ELR (cell line): ENCODE measurements at regions not wholly inside any gene's neighbourhood (a gene's known extent, or its start where the extent isn't known, plus 50 kb on each side); places are given as distances from the start of the nearest gene placed in this dataset.
"Not testable (repeated sequence)": the region's sequence is repeated elsewhere in the genome, so short reads cannot be mapped to it uniquely, and the experiment has no call there.

ENCODE experiments used
- DNase-seq: peaks from one replicate; pipeline ENCODE4 v3.0.0-alpha.2; 2015; ENCODE audit warnings: low read depth

DNA sequence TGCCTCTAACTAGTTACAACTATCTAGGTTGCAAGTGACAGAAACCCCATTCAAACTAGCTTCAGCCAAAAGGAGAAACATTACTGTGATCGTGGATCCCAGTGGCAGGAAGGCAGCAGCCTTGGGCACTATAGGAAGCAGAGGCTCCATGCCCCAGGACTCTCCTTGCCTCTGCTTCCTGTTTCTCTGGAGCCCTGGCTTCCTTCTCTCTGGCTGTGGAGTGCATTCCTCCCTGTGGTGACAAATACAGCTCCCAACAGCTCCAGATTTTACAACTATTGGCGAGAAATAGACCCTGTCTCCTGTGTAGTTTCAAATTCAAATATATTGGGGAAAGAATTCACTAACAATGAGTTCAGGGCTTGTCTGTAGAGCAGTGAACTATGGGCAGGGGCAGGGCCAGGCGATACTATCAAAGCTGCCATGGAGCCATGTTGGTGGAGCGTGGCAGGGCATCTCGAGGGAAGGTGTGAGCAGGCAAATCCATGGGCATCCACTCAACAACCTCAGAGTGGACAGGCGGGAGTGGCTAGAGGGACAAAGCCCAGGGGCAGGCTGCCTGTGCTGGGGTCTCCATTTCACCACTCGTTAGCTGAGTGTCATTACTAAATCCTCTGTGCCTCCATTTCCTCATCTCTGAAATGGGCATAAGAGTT lies 189.5 kb downstream of the ERCC6L2 start:
- no peak for DNase-seq

DNA sequence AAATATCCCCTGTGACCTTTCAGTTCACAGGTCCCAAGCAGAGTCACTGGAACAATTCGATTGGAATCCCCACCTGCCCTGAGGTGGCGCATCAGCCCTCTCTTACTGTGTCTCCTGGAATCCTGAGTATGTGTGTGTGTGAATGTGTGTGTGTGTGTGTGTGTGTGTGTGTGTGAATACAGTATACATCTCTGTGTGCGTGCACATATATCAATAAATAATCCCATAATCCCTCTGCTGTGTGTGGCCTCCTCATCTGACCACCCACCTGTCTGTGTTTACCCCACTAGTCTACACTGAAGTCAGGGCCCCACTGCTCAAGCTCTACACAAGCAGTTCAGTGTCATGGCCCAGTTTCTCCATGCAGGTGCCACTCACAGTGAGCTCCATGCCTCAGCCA lies 187.4 kb downstream of the ERCC6L2 start:
- no peak for DNase-seq

DNA sequence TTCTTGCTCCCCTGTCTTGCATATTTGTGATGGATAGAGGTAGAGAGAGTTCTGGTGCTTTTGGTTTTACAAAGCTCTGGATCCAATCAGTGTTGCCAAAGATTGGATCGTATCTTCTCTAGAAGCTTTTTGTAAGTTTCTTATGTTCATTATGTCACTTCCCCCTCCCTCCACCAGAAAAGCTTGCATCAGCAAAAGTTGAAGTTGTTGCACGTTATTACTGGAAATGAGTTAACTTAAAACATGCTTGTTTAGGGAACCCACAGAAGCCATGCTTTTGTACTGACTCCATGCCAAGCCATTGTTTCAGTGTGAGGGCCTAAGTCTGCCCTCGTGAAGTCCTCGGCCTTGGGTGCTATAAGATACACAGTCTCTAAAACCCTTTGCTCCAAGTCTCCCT lies 186.5 kb downstream of the ERCC6L2 start:
- DNase-seq = no peak

DNA sequence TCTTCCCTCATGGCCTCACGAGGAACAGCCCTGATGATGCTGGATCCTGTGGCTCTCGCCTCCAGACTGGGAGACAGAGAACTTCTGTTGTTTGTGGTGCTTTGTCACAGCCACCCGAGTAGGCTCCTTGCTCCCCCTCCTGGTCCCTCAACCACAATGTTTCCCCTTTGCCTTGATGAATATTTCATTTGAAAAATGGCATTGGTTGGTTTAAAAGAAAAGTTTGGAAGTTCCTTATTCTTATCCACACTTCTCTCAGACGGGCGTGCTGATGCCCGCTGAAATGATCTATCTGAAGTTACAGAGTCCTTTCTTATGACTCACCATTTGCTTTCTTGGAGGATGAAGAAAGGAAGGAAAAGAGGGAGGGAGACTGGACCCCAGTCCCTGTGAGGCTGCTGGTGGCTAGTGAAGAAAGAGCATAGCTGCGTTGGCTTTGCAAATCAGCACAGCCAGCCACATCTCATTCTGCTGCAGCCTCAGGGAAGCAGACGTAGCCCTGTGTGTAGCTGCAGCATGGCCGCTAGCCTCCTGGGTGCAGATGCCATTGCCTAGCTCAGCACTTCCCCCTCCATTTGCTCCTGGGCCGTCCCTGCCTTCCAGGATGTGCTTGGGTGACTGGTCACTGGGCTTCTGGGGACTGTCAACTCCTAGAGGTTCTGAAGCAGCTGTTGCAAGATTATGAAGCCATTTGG lies 185.9 kb downstream of the ERCC6L2 start:
- DNase-seq = peak; percentile 53

DNA sequence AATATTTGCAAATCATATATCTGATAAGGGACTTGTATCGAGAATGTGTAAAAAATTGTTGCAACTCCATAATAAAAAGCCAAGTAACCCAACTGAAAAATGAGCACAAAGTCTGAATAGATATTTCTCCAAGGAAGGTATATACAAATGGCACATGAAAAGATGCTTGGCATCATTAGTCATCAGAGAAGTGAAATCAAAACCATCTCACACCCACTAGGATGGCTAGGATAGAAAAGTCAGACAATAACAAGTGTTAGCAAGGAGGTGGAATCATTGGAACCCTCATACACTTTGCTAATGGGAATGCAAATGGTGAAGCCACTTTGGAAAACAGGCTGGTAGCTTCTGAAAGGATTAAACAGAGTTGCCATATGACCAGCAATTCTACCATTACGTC lies 182.7 kb downstream of the ERCC6L2 start:
- DNase-seq = no peak

DNA sequence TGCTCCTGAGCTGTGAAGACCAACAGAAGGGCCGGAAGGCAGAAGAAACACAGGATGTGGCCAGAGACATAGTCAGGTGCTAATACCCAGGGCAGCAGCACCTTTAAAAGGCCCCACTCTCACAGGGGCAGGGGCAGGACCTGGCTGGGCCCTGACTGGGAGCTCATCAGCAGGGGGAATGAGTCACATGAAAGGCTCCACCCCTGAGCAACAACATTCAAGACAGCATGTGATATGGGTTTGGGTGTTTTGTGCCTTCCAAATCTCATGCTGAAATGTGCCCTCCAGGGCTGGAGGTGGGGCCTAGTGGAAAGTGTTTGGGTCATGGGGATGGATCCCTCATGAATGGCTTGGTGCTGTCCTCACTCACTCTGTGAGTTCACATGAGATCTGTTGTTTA lies 181.7 kb downstream of the ERCC6L2 start:
- DNase-seq = no peak

DNA sequence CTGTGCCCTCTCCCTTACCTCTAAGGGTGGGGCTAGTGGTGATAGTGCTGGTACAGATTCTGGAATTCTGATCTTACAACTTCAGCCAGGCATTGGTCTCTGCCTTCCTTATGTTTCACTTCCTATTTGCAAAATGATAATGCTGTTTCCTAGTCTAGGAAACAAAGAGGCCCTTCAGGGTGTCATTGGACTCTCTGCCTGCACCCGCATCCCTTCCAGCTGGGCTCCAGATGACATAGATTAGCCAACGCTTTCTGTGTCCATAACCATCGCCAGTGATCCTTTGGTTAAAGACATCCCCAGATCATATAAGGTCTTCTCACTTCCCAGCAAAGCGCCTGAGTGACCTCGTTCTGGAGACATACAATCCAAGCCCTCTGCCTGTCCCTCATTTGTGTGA lies 180.7 kb downstream of the ERCC6L2 start:
- no peak for DNase-seq

DNA sequence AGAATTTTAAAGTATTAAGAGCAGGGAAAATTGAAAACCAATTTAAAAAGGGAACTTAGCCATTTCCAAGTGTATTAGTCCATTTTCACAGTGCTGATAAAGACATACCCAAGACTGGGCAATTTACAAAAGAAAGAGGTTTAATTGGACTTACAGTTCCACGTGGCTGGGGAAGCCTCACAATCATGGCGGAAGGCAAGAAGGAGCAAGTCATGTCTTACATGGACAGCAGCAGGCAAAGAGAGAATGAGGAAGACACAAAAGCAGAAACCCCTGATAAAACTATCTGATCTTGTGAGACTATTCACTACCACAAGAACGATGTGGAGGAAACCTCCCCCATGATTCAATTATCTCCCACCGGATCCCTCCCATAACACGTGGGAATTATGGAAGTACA lies 178.8 kb downstream of the ERCC6L2 start:
- DNase-seq = not testable (repeated sequence)

DNA sequence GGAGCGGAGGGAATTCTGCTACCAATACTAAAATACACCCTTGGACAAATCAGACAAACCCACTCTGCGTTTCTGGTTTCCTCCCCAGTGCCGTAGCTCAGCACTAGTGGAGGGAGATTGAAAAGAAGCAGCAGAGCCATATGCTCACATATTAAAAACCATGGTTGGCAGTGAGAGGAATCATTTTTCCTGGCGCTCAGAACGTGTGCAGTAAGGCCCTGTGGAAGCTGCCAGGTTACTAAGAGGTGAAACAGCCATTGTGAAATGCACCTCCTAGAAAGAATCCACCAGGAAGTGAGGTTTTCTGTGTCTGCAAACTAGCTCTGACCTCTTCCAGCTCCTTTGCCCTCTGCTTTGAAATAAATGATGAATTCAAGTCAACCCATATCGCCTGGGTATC lies 177.2 kb downstream of the ERCC6L2 start:
- DNase-seq = no peak

DNA sequence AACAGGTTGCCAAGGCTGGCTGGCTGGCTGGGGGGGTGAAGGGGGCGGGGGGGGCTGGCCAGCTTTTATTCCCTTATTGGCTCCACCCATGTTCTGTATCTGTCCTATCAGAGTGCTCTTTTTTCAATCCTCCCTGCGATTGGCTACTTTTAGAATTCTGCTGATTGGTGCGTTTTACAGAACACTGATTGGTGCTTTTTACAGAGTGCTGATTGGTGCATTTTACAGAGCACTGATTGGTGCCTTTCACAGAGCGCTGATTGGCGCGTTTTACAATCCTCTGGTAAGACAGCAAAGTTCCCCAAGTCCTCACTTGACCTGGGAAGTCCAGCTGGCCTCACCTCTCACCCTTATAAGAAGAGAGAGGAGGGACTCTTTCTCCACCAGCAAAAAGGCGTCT lies 175.9 kb downstream of the ERCC6L2 start:
- DNase-seq = no peak

DNA sequence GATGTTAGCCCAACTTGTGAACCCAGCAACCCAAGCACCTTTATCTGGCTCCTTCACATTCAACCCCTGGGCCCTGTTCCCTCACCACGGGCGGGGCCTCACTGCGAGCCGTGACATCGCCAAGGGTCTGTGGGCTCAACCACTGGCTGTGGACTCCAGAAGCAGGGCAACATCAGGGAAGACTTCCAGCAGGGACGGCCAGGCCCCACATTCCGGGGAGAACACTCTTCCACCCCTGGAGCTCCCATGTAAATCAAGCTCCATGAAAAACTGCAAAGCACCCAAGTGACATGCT lies 175.3 kb downstream of the ERCC6L2 start:
- no peak for DNase-seq

DNA sequence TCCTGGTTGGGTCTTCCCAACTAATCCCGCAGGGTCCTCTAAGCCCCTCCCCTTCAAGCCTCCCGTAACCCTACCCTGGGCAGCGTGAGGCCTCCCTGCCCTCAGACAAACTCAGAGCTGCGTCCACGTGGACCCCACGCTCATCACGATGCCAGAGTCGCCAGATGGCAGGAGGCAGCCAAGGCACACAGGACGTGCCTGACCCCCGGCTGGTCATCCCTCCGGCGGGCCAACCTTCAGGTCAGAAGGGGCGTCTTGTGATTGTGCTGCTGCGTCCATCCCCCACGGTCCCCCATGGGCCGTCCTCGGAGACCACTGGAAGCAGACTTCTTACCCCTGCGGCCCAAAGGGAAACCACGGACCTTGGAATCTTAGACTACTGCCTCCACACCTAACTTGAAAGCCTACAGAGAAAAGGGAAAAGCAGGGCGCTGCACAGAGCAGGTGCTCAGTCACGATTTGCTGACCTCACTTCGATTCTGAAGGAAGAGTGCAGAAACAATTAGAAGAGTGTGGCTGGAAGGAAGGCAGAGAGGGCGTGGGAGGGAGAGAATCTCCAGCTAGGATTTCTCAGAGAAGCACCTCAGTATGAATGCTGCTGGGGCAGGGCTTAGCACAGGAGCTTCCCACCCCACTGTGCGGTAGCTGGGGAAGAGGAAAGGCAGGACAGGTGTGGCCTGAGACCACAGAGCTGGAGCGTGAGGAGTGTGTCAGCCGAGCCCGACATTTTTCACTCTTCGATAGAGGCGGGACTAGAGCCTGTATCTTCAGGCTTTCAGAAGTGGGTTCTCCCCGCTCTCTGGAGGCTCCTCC lies 174.8 kb downstream of the ERCC6L2 start:
- no peak for DNase-seq

DNA sequence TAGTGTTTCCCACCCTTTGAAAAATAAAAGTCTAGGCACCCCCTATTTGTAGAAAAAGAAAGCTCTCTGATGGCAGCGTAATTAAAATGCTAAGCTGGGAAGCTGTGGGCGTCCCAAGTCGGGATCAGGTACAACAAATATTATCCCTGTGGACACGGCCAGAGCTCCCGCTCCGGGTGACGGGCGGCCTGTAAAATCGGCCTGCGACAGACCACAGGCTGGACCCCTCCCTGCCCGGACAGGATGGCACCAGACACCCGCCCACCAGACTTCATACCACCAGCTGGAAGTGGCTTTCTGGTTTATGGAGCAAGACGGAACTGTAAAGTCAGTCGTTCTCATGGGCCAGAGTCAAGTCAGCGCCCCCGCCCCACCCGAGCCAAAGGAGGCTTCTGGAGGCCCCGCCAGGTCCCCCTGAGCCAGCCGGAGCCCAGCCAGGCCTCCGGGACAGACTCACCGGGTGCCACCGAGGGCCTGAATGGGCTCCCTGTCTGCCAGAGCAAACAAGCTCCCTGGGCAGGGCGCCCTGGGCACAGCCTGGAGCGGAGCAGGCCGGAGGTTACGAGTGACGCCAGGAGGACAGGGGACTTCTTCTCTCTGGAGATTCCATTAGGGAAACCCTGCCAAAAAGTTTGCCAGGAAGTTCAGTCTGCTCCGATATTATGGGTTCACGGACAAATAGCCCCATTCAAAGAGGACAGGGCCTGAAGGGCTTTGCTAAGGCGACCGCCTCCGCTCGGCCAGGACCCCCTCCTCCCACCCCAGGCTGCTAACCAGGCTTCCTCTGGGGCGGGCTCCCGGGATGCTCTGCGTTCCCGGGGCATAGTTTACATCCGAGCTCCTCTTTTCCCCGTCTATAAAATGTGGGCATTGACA lies 173.7 kb downstream of the ERCC6L2 start:
- DNase-seq = no peak

DNA sequence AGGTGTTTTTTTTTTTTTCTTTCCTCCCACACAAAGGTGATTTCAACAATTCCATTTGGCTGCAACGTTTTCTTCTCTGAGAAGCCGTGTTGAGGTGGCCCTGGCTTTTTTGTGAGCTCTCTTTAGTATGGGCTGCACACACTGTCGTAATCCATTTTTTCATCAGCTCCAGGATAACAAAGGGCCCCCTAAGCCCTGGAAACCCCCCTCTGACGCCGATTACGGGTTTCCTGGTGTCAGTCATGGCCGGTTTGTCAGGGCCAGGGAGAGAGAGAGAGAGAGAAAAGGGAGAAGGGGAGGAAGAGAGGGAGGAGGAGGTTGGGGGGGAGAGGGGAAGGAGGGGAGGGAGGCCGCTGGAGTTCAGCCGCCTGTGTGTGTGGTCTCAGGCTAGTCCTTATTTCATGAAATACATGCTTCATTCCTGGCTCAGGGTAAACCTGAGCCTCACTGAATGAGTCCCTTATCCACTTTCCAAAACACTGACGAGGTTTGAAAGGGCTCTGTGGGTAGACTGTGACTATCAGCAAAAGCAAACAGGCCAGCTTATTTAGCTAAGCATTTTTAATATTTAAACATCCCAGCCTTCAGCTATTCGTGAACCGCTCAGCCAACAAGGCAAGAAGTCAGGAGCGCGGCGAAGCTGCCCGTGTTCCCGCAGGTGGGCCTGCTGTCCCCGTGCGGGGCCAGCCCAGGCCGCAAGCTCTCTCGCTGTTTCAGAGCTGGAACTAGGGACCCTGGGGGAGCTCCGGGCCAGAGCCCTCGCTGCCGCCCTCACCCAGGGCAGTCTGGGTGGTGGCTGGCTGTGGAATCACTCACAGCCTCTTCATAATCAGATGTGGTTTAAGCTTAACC lies 172.8 kb downstream of the ERCC6L2 start:
- no peak for DNase-seq

DNA sequence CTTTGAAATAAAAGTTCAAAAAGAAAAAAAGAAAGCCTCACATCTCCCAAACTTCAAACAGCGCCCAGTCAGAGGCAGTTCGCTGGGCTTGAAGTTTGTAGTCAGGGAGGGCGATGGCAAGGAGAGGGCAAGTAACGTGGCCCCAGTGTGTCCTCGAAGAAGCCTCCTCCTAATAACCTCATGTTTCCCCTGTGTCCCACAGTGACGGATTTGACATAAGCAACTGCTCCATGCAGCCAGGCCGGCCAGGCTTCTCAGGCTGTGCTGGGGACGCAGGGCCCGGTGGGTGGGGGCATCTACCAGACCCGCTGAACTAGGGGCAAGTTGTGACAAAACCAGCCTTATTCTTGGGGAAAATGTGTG lies 172.2 kb downstream of the ERCC6L2 start:
- no peak for DNase-seq

DNA sequence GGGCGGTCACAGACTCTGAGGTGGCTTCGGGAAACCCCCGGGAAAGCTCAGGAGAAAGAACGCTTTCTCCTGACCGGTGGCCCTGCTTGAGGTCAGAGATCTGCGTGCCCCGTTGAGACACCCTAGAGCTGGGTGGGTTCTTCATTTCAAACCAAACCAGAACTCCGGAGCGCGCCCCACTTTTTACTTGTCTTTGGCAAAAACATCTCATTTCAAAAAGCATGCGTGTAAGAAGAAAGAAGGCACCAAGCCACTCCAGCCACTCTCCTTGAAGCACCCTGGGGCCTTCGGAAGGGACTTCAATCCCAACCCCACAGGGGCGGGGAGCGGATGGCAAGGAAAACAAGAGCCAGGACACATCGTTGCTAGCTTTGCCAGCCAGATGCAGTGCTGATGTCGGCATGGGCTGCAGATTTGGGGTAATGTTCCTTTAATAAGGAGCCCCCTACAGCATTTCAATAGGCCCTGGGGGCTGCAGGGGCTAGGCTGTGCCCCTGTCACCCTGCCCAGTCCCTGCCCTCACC lies 171.7 kb downstream of the ERCC6L2 start:
- no peak for DNase-seq

DNA sequence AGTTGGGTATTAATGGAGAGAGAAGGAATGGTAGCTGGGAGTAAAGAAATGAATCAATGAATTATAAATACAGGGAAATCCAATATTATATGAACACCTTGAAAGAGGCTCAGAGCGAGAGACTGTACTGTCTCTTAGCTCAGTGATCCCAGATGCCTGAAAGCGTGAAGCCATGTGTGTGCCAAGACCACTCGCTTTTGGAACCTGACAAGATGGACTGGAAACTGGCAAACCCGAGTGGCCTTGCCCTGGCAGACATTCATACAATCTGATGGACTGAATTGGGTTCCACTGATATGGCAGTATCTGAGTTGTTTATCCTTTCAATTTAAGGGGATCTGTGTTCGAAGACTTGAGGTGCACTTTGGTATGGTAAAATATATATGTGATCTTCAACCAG lies 170.3 kb downstream of the ERCC6L2 start:
- no peak for DNase-seq

DNA sequence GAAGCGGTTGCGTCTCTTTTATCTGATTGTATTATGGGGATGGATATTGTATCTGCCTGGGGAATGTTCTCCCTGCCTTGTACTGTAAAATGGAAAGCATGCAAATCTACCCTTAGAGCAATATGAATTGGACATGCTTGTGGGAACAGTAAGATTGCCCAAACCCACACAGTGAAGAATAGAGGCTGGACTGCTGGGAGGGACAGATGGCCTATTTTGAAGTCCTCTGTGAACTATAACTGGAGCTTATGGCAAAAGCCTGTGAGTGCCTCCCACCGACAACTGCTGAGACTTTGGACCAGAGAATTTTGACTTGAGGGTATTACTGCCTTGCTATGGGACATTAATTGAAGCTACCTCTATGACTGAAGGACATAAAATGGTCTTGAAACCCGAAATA lies 168.9 kb downstream of the ERCC6L2 start:
- DNase-seq = no peak

DNA sequence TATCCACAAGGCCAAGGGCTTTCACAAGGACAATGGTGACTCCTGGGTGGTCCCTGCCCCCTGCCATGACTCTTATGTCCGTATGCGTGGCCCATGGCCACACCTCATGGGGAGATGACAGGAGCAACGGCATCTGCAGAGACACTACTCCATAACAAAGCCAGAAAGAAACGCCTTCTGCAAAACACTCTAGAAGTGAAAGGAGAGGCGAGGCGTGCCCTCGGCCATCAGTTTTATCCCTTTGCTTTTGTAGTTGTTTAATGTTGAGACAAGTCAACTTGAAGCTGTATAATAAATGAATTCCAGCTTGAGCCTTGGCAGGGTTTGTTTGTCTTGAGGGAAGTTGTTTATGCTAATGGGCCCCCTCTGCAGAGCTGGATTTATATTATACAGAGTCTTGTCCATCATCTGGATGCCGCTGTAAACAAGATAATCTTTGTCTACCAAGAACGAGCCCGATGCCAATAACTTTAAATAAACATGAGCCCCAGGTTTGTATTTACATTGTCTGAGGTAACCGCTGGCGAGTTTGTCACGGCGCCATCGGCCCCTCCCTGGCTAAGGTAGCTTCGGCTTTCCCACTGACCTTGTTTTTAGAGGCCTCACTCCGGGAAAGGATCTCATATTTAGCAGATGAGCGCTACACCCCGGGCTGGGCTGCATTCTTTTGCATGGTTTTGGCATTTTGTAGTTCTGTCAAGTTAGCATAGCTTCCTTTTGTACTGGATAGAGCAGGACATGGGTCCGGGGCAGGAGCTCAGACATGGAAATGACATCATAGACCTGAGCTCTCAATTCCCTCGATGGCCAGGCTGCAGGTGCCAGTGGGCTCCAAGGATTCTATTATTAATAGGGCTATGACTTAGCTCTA lies 165.3 kb downstream of the ERCC6L2 start:
- no peak for DNase-seq

DNA sequence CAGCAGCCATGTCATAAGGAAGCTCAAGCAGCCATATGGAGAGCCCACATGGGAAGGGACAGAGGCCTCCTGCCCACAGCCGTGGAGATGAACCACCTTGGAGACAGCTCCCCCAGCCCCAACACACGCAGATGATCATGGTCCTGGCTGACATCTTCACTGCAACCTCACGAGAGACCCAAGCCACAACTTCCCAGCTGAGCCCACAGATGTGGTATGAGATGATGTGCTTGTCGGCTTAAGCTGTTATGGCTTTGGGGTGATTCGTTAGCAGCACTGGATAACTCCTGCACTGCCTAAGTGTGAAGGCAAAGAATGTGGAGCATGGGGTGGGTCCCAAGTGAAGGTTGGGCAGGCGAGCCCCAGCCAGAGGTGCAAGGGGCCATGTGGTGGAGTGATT lies 163.4 kb downstream of the ERCC6L2 start:
- no peak for DNase-seq
